H1 (cell line): ENCODE measurements at regions not wholly inside any gene's neighbourhood (a gene's known extent, or its start where the extent isn't known, plus 50 kb on each side); places are given as distances from the start of the nearest gene placed in this dataset.

ENCODE experiments used
- CEBPB ChIP-seq: IDR thresholded peaks from 2 replicates; pipeline ENCODE4 v1.6.1; 2012; ENCODE audit warnings: low read depth, low read length
- GABPA ChIP-seq: IDR thresholded peaks from 2 replicates; pipeline ENCODE4 v1.6.1; 2011; ENCODE audit warnings: mild to moderate bottlenecking, low read length, moderate library complexity, borderline replicate concordance; ENCODE audit not compliant: insufficient read depth
- POLR2AphosphoS5 ChIP-seq: IDR thresholded peaks from 2 replicates; pipeline ENCODE4 v1.6.1; 2011; ENCODE audit warnings: low read depth, low read length

GRCh38 chr4:41877020-41877796 lies 58.0 kb upstream of the TMEM33 start:
- no peak for TF ChIP-seq POLR2AphosphoS5
- TF ChIP-seq CEBPB: no peak
- no peak for TF ChIP-seq GABPA
